DMS 273 (cell line): ENCODE measurements at regions not wholly inside any gene's neighbourhood (a gene's known extent, or its start where the extent isn't known, plus 50 kb on each side); places are given as distances from the start of the nearest gene placed in this dataset.

Source experiments
- DNase-seq: peaks from one replicate; lab custom pipeline; 2025; ENCODE audit not compliant: unreplicated experiment; lab: John Stamatoyannopoulos, UW

DNA sequence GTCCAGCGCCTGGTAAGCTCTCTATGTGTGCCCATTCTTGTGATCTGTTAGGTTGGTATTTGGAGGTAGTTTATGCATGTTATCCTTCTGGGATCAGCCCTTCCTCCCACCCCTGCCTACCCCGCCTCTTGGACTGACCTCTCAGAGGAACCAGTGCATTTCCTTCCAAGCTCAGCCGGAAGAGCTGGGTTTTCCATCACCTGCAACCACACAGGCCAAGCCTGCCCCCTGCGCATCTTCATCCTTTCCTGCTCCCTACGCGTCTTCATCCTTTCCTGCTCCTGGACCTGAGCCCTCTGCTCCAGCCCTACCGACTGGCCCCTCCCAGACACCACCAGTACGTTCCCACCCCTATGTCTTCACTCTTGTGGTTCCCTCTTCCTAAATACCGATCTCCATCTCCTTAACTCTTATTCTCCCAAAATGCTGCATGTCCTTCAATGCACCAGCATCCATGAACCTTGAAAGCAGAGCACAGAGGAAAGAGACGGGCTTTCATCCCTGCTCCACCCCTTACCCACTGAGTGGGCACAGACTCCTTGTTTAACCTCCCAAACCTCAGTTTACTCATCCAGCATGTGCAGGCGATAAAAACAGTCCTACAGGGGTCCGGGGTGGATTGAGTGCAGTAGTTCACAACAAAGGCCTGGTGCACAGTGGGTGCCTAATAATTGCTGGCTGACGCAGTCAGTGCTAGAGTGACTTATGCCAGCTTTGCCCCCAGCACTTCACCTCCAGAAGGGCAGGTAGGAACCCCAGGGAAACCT lies 526.3 kb downstream of the MATN1 start:
- DNase-seq = no peak

GRCh38 chr1:30196457-30196856 lies 526.9 kb downstream of the MATN1 start:
- no peak for DNase-seq

DNA sequence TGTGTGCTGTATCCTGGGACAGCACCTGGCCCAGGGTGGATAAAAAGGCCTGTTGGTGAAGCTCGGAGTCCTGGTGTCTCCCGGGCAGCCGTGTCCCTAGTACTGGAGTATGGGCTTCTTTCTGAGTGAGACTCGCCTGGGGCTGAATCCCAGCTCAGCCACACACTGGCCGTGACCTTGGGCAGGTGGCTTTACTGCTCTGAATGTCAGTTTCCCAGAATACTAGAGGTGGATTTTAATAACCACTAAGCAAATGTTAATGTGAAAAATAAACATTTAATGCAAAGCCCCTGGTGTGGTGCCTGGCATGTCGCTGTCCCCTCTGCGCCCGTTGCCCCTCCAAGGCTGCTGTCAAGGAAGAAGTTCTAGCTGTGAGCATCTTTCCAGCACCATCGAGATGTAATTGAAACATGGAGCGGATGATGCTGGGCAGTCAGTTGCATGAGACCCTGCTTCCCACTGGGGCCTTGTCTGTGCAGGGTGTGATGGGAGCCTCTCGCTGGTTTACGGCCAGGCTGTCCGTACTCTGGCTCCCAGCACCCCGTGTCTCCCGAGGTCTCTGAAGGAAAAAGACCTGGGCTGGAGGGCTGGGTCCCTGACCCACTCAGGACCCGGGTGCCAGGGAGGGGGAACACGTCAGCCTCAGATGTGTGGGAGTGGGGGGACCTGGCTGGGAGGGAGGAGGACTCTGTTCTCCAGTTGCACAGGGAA lies 527.8 kb downstream of the MATN1 start:
- DNase-seq = no peak

DNA sequence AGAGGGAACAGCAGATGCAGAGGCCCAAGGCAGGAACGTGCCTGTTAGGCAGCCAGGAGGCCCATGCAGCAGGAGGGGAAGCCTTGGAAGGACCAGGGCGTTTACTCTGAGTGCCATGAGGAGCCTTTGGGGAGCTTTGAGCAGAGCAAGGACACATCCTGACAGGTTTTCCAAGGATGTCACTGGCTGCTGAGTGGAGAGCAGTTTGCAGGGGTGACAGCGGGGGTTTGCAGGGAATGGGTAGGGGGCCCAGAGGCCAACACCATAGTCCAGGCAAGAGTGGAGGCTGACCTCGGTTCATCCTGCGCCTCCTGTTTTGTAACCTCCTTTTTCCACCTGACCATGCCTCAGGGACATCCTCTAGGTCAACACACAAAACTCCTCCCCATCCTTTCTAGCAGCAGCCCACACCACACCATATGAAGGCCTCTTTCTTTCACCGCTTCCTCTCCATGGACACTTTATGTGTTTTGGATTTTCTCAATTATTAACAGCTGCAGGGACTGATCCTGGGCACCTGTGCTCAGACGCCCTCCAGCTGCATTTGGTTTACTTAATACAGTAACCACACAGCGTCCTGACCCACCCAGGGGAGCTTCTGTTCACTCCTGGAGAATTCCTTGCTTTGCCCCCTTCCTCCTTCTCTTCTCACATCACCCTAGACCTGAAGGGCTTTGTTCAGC lies 528.5 kb downstream of the MATN1 start:
- DNase-seq = no peak

DNA sequence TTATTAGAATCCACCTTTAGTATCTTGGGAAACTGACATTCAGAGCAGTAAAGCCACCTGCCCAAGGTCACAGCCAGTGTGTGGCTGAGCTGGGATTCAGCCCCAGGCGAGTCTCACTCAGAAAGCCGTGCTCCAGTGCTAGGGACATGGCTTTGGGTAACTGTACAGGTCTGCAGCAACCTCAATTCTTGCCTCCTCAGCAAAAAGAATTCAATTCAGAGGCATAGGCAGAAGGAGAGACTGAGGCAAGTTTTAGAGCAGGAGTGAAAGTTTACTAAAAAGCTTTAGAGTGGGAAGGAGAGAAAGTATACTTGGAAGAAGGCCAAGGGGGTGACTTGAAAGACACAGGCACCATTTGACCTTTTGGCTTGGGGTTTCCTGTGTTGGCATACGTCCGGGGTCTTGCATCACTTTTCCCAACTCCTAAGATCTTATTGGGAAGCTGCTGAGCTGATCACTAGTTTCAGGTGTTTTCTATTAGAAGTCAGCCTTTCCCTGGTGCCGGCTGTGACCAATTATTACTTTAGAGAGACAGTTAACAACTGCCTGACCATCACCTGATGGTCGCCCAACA lies 529.3 kb downstream of the MATN1 start:
- DNase-seq = no peak

- DNase-seq = no peak
These were observed 530.3 kb downstream of the MATN1 start for GRCh38 chr1:30192969-30193630.

GRCh38 chr1:30191154-30191702 lies 532.2 kb downstream of the MATN1 start:
- DNase-seq = no peak

- no peak for DNase-seq
These were observed 532.8 kb downstream of the MATN1 start for GRCh38 chr1:30190511-30191153.

GRCh38 chr1:30189818-30190500 lies 533.4 kb downstream of the MATN1 start:
- DNase-seq = no peak

- DNase-seq = no peak
These were observed 534.4 kb downstream of the MATN1 start for GRCh38 chr1:30188999-30189398.

GRCh38 chr1:30188329-30188728 lies 535.1 kb downstream of the MATN1 start:
- DNase-seq = no peak

DNA sequence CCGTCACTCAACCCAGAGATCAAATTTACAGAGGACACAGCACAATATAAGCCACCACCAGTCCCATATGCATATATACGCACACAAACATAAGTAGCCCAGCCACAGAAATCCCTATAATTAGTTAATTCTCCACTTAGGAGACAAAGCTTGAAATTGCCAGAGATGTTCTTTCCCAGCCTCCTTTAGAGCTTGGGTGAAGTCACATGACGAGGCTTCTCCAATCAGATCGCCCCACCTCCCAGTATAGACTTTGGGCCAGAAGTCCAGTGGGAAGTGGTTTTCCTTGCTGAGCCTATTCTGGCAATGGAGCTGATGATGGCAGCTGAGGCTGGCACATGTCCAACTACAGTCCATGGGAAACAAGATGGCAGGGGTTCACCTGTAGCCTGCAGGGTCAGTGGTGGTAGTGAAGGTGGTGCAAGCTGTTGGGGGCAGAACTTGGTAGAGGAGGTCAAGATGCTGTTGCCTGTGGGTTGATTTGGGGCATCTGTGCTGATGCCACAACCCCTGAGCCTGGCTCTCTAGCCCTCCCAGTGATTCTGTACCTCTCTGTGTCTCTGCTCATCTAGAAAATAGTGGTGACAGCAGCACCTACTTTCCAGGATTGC lies 535.9 kb downstream of the MATN1 start:
- no peak for DNase-seq

DNA sequence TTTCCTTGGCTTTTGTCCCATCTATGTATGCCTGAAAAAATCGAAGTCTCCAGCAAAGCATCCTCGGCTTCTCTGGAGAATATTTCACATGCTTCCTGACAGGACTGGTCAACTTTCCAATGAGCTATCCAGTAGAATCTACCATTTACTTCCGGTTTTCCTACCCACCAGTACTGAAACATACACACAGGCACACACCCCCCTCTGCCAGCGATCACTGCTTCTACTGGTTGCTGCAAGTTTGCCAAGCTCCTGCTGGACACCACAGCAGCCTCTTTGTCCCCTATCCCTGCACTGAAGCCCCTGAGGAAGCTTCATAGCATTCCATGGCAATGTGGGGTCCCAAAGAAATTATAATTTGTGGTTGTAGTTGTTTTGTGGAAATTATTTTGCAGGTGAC lies 536.8 kb downstream of the MATN1 start:
- no peak for DNase-seq

- DNase-seq = no peak
These were observed 537.6 kb downstream of the MATN1 start for GRCh38 chr1:30185809-30186208.

- no peak for DNase-seq
These were observed 538.1 kb downstream of the MATN1 start for GRCh38 chr1:30185313-30185712.

GRCh38 chr1:30184393-30185141 lies 538.8 kb downstream of the MATN1 start:
- no peak for DNase-seq

DNA sequence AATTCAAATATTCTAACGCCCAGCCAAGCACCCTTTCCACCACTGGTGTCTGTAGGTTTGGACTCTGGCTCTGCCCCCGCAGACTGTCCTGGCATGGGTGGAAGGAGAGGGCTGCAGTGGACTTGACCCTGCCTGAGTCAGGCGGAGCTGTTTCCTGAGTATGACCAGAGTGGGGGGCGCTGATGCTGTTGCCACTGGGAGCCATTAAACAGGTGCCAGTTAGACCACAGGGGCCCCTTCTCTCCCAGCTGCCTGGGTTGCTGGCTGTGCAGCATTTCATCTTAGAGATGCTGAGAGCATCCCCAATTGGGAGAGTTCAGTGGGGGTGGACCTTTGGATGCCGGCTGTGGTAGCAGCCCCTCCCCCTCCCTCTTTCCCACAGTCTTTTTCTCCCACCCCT lies 539.5 kb downstream of the MATN1 start:
- no peak for DNase-seq

DNA sequence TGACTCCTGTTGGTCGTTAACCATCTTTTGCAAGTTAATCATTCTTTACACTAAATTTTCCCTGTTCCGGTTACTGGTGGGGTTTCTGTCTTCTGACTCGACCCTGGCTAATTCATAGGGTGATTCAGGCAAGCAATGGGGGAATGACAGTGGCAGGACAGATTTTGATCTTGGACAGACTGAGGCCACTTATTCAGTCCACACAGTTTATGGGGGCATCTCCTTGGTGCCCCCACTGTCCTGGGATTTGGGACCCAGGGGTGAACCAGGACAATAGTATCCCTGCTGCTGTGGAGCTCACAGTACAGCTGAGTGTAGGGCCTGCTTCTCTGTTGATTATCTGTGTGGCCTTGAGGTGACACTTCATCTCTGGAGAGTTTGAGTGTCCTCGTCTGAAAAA lies 540.4 kb downstream of the MATN1 start:
- DNase-seq = no peak
